ENCODE measurements at regions not wholly inside any gene's neighbourhood (a gene's known extent, or its start where the extent isn't known, plus 50 kb on each side); places are given as distances from the start of the nearest gene placed in this dataset.

DNA sequence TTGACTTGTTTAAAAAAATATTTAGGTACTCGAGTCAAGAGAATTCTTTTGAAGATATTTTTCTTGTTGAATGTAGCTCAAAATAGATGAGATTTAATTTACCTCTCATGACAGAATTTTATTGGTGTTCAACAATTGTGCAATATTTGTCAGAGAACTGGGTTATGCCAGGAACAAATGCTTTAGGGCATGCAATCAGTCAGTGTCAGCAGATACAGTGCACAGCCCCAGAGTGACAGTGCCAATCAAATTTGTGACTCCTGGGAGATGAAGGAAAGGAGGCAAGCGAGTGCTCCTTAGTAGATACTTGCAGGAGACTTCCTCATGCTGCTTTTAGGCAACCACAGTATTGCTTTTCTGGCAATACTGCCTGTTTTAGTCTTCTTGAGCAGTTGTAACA is 81.2 kb upstream of the DSEL start:
- H3K27me3 Mint-ChIP-seq (ENCODE audit: low read depth) = no peaks in the 10 kb centered on the region
- H3K9me3 Mint-ChIP-seq (ENCODE audit: low read depth) = peaks cover 25% of the 10 kb centered on the region
- H3K36me3 Mint-ChIP-seq (ENCODE audit: low read depth) = peaks cover 6% of the 10 kb centered on the region

DNA sequence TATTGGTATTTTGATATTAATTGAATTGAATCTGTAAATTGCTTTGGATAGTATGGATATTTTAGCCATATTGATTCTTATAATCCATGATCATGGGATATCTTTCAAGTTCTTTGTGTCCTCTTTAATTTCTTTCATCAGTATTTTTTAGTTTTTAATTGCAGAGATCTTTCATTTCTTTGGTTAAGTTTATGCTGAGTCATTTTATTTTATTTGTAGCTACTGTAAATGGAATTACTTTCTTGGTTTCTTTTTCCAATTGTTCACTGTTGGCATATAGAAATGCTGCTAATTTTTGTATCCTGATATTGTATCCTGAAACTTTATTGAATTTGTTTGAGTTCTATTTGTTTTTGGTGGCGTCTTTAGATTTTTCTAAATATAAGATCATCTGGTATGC is 79.5 kb upstream of the DSEL start:
- DNase-seq (ENCODE audit: low spot score) = no peak
- TF ChIP-seq, protein P1, sequence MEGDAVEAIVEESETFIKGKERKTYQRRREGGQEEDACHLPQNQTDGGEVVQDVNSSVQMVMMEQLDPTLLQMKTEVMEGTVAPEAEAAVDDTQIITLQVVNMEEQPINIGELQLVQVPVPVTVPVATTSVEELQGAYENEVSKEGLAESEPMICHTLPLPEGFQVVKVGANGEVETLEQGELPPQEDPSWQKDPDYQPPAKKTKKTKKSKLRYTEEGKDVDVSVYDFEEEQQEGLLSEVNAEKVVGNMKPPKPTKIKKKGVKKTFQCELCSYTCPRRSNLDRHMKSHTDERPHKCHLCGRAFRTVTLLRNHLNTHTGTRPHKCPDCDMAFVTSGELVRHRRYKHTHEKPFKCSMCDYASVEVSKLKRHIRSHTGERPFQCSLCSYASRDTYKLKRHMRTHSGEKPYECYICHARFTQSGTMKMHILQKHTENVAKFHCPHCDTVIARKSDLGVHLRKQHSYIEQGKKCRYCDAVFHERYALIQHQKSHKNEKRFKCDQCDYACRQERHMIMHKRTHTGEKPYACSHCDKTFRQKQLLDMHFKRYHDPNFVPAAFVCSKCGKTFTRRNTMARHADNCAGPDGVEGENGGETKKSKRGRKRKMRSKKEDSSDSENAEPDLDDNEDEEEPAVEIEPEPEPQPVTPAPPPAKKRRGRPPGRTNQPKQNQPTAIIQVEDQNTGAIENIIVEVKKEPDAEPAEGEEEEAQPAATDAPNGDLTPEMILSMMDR (IDR thresholded peaks at IDR 0.05) = no peak
- Mint-ChIP-seq H3K27ac (ENCODE audit: unreplicated experiment) (no peak overlapping the region), H3K27me3 (ENCODE audit: low read depth) (no peaks in the 10 kb centered on the region), H3K4me1 (ENCODE audit: low read depth) (peaks cover 40% of the 10 kb centered on the region), H3K4me3 (ENCODE audit: unreplicated experiment) (no peak overlapping the region), H3K9me3 (ENCODE audit: low read depth) (peaks cover 13% of the 10 kb centered on the region), H3K36me3 (ENCODE audit: low read depth) (peaks cover 4% of the 10 kb centered on the region)

More for the DNA sequence above, 81.2 kb upstream of the DSEL start:
- TF ChIP-seq, protein P1 (IDR thresholded peaks at IDR 0.05) = no peak
- no peak for DNase-seq (ENCODE audit: low spot score)
- Mint-ChIP-seq H3K27ac (ENCODE audit: unreplicated experiment) (peak overlapping the region; percentile 65), H3K4me3 (ENCODE audit: unreplicated experiment) (no peak overlapping the region), H3K4me1 (ENCODE audit: low read depth) (peaks cover 43% of the 10 kb centered on the region)

DNA sequence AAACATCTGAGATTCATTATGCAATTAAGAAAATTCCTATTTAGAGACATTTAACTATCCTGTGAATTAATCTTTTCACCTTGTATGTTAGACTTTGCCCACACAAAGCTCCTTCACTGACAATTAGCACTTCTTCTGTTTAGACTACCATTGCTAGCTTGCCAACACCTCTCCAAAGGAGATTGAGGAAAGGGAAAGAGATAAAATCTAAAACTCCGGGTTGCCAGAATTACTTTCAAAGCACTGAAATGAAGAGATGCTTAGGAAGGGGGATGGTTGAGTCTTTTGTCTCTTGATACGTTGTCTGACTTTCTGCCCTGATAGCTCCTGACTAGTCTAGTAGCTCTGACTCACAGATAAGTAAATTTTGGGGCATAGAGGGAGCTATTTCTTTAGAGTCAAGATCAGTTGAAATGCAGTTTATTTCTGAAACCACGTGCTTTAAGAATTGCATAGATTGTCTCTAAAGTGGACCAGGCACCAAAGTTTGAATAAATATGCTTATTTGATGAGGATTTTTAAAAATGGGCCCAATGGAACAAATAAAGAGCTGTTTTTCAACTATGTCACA is 74.1 kb upstream of the DSEL start:
- DNase-seq (ENCODE audit: low spot score) = no peak
- TF ChIP-seq, protein P1 (IDR thresholded peaks at IDR 0.05) = peak; percentile 68
- H3K27me3 Mint-ChIP-seq (ENCODE audit: low read depth) = no peaks in the 10 kb centered on the region
- peaks cover 6% of the 10 kb centered on the region for H3K4me1 Mint-ChIP-seq (ENCODE audit: low read depth)
- H3K27ac Mint-ChIP-seq (ENCODE audit: unreplicated experiment) = no peak overlapping the region
- peaks cover 15% of the 10 kb centered on the region for H3K9me3 Mint-ChIP-seq (ENCODE audit: low read depth)
- peaks cover 3% of the 10 kb centered on the region for H3K36me3 Mint-ChIP-seq (ENCODE audit: low read depth)
- H3K4me3 Mint-ChIP-seq (ENCODE audit: unreplicated experiment) = no peak overlapping the region

GRCh38 chr18:67589325-67589724 is 72.8 kb upstream of the DSEL start:
- no peaks in the 10 kb centered on the region for H3K27me3 Mint-ChIP-seq (ENCODE audit: low read depth)
- H3K4me1 Mint-ChIP-seq (ENCODE audit: low read depth) = peaks cover 10% of the 10 kb centered on the region
- no peak for DNase-seq (ENCODE audit: low spot score)
- H3K9me3 Mint-ChIP-seq (ENCODE audit: low read depth) = peaks cover 7% of the 10 kb centered on the region
- no peak overlapping the region for H3K27ac Mint-ChIP-seq (ENCODE audit: unreplicated experiment)
- H3K36me3 Mint-ChIP-seq (ENCODE audit: low read depth) = no peaks in the 10 kb centered on the region
- TF ChIP-seq, protein P1 (IDR thresholded peaks at IDR 0.05) = no peak
- H3K4me3 Mint-ChIP-seq (ENCODE audit: unreplicated experiment) = no peak overlapping the region

DNA sequence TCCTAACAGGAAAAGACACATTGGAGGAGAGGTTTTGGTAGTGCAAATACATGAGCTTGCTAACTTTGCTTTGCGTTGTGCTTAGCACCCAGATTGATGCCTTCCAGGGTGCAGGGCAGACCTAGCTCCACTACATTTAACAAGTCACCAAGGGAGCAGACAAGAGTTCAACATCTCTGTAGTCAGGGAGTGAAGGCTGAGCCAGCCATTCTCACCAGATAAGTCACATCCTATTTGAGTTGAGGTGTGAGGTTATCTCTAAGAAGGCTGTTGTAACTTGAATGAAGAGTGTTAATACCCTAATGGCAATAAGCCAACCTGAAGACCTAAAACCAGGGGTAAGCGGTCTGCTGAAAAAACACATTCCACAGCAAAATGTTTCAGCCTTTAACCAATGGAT is 69.6 kb upstream of the DSEL start:
- H3K36me3 Mint-ChIP-seq (ENCODE audit: low read depth) = no peaks in the 10 kb centered on the region
- no peak for DNase-seq (ENCODE audit: low spot score)
- H3K9me3 Mint-ChIP-seq (ENCODE audit: low read depth) = peaks cover 9% of the 10 kb centered on the region
- no peak overlapping the region for H3K27ac Mint-ChIP-seq (ENCODE audit: unreplicated experiment)
- H3K27me3 Mint-ChIP-seq (ENCODE audit: low read depth) = no peaks in the 10 kb centered on the region
- TF ChIP-seq, protein P1 (IDR thresholded peaks at IDR 0.05) = no peak
- peaks cover 25% of the 10 kb centered on the region for H3K4me1 Mint-ChIP-seq (ENCODE audit: low read depth)
- H3K4me3 Mint-ChIP-seq (ENCODE audit: unreplicated experiment) = no peak overlapping the region
